Activated CD4-positive, alpha-beta T cell treated with anti-CD3 and anti-CD28 coated beads for 24 hours (primary cell): ENCODE measurements at regions not wholly inside any gene's neighbourhood (a gene's known extent, or its start where the extent isn't known, plus 50 kb on each side); places are given as distances from the start of the nearest gene placed in this dataset.
"Not testable (repeated sequence)": the region's sequence is repeated elsewhere in the genome, so short reads cannot be mapped to it uniquely, and the experiment has no call there.

Experiments used
- DNase-seq, 2 donors: peaks; one replicate each; pipeline ENCODE4 v3.0.0-alpha.2; 2020; ENCODE audit warnings: low read depth in 2 of 2

DNA sequence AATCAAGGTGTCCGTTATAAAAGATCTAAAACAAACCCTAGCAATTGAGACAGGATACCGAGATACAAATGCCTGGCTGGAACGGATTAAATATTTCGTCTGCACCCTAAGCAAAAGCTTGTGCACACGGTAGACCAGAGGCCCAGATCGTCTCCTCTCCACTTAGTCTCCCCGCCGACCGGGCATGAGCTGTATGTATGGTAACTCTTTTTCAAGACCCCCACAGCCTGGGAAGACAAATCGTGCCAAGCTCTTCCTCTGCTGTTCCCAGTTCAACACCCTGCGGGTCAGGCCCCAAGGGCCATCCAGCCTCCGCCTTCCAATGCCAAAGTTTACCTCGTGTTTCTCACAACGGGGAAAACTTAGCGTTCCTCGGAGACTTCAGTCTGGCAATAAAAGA, 285.7 kb upstream of the GALNT17 start:
- DNase-seq: no peak

DNA sequence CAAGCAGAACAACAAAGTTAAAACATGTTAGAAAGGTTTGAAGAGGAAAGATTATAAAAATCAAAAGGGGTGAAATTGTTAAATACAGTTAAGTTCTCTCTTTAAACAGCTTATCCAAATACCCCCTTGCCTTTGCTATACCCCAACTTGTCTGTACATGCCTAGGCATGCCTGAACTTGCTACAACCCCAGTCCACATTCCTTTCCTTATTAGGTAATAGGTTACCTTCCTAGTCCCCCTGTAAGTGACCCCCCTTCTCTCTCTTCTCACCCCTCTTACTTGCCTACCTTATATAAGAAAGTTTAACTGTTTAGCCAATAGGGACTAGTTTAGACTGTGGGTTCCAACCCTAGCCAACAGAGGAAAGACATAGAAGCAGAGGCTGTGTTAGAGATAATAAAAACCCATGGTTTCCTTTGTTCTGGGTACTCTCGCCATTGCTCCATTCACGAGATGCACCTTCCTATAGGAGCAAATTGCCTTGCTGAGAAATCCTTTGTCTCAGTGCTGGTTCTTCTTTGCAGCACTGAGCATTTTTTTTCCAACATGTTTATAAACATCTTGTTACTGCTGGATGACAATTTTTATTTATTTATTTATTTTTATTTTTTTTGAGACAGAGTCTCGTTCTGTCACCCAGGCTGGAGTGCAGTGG, 282.2 kb upstream of the GALNT17 start:
- no peak for DNase-seq

DNA sequence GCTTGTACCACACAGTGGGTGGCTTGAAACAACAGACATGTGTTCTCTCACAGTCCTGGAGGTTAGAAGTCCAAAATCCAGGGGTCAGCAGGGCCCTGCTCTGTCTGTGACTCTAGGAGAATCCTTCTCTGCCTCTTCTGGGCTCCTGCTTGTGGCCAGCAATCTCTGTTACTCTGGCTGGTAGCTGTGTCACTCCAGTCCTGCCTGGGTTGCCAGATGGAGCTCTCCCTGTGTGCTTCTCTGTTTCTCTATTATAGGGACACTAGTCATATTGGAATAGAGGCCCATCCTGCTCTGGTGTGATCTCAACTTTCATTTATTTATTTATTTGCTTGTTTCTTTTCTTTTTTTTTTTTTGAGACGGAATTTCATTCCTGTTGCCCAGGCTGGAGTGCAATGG, 276.6 kb upstream of the GALNT17 start:
- no peak for DNase-seq

DNA sequence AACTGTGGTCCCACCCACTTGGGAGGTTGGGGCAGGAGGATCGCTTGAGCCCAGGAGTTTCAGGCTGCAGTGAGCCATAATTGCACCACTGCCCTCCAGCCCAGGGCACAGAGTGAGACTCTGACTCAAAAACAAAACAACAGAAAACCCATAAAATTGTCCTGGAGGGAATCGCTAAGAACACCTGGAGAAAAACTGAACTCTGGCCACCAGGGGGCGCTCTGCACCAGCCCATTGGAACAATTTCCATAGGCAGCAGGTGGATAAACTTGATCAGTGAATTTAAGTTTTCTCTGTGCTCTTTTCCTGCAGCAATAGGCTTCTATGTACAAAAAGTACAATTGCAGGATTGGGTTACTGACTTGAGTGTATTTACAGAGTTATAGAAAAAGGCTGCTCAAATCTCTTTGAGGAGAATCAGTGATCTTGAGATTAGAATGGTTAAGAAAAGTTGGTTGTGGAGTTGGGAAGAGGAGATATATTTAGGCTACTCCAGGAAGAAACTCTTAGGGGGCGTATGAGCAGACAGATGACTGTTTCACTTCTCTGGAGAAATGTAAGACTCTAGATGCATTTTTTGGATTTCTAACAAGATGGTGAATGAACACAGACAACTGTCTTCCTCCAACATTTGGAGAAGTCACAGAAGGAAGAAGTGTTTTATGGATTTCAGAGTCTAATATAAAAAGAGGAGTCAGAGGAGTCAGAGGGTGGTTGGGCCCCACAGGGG, 274.9 kb upstream of the GALNT17 start:
- peak; percentile 29 to 49 for DNase-seq

DNA sequence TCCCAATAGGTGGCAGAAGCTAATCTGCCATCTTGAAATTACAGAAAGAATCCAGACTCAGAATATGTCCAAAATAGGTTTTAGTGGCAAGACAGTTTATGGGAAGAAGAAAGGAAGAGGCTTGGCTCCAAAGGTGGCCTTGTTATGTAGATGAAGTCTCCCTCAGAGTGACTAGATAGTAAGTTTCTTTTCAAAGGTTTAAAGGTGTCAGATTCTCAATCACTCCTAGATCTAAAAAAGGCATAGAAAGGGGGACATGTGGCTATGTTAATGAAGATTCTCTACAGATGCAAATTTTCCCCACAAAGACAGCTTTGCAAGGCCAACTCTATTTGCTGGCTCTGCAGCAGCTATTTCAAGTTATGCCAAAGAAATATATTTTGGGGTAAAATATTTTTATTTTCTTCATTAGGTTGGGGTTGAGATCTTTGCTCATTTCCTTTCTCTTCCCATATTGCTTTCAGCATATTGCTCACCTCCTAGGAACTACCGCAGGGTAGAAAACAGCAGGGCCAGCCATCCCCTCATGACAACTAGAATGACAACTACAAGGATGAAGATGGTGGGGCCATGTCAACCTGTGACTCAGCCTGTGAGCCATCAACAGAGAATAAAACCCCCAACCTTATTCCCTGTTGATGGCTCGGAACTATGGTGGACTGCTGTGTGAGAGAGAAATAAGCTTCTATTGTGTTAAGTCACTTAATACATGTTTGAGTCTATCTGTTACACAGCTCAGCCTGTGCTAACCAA, 274.0 kb upstream of the GALNT17 start:
- DNase-seq: no peak

DNA sequence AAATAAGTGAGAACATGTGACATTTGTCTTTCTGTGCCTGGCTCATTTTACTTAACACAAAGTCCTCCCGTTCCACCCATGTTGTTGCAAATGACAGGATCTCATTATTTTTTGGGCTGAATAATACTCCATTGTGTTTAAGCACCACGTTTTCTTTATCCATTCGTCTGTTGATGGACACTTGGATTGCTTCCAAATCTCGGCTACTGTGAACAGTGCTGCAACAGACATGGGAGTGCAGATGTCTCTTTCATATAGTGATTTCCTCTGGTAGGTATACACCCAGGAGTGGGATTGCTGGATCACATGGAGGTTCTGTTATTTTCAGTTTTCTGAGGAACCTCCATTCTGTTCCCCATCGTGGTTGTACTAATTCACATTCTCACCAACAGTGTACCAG, 264.4 kb upstream of the GALNT17 start:
- DNase-seq: no peak

DNA sequence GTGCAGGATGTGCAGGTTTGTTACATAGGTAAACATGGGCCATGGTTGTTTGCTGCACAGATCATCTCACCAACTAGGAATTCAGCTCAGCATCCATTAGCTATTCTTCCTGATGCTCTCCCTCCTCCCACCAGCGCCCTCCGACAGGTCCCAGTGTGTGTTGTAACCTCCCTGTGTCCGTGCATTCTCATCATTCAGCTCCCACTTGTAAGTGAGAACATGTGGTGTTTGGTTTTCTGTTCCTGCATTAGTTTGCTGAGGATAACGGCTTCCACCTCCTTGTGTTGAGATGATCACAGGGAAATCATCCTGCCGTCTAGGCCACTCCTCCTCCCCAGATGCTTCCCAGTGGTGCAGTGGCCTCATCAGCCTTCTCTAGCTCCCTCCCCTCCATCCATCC, 261.6 kb upstream of the GALNT17 start:
- no peak for DNase-seq

DNA sequence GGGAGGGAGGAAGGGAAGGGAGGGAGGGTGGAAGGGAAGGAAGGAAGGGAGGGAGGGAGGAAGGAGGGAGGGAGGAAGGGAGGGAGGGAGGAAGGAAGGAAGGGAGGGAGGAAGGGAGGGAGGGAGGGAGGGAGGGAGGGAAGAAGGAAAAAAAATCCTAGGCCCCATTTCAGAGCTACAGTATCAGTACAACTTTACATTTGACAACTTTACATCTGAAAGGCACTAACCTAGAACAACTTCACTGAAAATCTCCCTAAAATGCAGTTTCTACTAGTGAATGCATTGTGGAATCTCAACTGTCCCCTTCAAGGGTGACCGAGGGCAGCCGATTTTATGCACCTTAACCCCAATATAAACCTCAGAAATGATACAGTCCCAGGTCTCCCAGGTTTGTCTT, 259.8 kb upstream of the GALNT17 start:
- no peak for DNase-seq

DNA sequence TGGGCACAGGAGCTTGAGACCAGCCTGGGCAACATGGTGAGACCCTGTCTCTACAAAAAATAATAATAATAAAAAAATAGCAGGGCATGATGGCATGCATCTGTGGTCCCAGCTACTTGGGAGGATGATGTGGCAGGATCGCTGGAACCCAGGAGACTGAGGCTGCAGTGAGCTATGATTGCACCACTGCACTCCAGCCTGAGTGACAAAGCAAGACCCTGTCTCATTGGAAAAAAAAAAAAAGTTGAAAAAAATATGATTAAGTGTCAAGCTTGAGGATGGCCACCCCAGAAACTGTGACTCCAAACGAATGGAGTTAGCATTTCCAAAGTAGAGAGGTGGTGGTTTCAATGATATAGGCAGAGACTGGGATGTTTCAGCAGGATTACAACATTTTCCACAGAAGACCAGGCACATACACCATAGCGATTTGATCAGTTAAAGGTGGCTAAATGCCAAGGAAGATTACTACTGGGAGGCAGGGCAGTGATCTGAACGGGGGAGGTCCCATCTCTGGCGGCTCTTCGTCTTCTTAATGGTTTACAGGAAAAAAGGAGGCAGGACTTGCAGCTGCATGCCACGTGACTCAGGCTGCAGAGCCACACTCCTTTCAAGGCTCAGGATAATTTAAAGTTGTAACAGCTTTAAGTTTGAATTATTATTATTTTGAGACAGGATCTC, 250.6 kb upstream of the GALNT17 start:
- no peak for DNase-seq

DNA sequence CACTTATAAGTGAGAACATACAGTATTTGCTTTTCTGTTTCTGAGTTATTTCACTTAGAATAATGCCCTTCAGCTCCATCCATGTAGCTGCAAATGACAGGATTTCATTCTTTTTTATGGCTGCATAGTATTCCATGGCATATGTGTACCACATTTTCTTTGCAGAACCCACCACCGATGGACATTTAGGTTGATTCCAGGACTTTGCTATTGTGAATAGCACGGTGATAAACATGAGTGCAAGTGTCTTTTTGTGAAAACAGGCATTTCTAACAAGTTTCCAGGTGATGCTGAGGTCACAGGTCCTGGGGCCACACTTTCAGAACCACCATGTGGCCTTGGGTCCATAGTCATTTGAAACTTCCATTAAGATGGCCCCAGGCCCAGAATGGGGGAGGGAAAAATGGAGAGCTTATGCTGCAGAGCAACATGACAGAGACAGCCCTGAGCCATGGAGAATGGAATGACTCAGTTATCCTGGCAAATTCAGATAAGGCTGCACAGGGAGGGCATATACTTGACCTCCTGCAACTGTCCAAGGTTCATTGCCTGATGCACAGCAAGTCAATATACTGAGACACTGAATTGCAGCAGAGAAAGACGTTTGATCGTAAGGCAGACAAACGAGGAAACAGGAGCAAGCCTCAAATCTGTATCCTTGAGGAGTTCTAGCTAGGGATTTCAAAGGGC, 248.0 kb upstream of the GALNT17 start:
- DNase-seq: no peak

DNA sequence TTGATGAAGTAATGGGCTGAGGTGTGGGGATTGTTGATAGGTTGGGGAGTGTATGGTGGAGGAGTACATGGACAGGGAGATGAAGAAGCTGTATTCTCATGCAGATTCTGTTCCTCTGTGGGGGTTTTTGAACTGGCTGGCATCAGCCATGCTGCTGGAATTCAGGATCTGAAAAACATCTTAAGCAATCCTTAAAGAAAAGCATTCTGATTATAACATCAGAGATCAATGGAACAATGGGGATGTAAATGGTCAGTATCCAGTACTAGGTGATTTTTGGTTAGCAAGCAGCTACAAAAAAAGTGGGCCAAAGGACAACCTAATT, 247.5 kb upstream of the GALNT17 start:
- no peak for DNase-seq

DNA sequence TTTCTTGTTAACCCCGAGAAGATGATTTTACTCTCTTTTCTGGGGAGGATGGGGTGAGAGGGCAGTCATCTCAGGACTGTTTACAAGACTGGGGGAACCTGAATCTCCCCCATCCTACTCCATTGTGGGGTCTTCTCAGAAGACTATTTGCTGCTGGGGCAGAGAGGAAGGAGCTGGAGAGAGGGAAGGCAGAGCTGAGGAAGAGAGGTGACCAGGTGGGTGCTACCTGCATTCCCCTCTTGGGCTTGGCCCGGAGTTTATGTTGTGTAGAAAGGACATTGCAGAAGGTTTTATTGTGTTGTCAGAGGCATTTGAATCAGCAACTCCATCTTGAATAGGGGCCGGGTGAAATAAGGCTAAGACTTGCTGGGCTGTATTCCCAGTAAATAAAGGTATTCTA, 247.1 kb upstream of the GALNT17 start:
- DNase-seq: no peak

DNA sequence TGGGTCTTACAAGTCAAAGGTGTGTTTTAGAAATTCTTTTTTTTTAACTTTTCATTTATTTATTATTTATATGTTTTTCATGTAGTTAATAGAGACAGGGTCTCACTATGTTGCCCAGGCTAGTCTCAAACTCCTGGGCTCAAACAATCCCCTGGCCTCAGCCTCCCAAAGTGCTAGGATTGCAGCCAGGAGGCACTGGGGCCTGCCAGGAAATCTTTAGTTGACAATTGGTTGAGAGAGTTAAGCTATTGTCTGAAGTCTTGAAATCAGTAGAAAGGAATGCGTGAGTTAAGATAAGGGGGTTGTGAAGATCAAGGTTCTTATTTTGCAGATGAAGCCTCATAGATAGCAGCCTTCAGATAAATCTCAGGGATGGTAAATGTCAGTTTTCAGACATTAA, 245.4 kb upstream of the GALNT17 start:
- no peak for DNase-seq

DNA sequence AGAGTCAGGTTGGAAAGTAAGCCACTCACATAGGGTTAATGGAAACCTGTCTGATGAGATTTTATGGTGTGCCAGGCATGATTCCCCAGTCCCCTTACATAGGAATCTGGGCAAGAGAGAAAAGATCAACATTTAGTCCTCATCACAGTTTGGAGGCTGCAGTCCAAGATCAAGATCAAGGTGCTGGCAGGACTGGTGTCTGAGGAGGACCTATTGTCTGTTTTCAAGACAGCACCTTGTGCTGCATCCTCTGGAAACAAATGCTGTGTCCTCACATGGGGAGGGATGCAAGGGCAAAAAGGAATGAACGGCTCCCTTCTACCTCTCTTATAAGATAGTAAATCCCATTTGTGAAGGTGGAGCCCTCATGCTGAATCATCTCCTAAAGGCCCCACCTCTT, 244.8 kb upstream of the GALNT17 start:
- DNase-seq: no peak

DNA sequence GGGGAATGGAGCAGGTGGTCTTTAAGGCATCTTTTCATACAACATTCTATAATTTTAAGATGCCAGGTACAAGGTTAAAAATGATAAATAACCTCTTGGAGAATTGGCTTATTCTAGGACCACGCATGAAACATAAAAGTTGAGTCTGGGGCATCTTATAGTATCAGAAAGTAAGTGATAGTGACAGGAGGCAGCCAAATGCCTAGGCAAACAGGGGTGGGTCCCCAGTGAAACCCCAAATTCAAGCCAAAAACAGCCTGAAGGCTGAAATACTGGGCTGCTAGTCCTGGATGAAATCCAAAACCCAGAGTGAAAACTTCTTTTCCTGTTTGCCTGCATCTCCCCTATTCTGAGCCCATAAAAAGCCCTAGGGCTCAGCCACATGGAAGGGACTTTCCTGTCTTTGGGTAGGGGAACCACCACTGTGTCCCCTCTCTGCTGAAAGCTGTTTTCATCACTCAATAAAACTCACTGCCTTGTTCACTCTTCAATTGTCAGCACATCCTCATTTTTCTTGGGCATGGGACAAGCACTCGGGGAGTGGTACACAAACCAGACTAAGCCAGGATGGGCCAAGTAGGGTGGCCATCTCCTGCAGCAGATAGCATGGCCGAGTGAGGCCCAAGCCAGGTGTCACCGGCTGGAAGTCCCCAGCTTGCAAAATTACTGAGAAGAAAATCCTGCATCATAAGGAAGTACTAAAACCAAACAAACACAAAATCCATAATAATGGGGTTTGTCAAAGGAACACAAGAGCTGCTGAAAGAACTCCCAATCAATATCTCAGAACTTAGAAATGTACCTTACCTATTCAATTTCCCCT, 241.6 kb upstream of the GALNT17 start:
- DNase-seq: no peak

DNA sequence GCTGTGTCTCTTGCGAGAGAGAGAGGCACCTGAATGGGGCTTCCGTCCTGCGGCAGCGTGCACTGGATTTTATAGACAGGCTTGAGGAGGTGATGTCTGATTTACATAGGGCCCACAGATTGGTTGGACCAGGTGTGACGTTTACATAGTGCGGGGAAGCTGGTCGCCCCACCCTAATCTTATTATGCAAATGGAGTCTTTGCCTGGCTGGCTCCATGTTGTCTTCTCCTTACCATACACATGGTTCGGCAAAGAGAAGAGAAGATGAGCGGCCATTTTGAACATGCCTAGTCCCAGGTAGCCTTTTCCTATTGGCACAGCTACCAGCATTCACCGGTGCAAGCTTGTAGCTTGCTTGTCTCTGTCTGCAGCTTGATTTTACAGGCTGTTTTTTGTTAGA, 238.5 kb upstream of the GALNT17 start:
- DNase-seq: no peak

DNA sequence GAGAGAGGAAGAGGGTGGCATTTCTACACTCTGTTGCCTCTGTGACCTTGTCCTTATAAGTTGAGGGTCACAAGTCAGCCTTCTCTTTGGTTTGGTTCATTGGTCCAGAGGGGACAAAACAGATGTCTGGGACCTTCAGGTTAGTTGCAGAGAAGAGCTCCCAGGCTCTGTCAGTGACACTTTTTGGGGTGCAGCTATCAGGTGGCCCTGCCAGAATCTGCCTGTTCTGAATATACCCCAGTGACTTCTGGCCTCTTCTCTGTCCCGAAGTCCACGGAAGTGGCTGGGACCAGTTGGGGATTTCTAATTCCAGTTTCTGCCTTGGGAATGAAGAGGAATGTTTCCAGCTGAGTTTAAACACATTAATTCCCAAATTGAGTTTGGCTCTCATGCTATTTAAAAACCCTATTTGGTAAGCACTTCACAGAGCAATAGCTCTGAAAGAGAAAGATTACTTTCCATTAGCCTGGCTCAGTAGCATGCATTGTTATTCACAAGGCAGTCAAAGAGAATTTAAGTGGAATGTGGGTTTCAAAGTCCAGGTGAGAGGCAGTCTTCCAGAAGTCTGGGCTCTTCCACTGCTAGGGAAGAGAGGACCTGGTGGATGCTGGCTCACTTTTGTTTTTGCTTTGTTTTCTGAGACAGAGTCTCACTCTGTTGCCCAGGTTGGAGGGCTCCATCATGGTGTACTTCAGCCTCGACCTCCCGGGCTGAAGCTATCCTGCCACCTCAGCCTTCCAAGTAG, 237.8 kb upstream of the GALNT17 start:
- DNase-seq: no peak

DNA sequence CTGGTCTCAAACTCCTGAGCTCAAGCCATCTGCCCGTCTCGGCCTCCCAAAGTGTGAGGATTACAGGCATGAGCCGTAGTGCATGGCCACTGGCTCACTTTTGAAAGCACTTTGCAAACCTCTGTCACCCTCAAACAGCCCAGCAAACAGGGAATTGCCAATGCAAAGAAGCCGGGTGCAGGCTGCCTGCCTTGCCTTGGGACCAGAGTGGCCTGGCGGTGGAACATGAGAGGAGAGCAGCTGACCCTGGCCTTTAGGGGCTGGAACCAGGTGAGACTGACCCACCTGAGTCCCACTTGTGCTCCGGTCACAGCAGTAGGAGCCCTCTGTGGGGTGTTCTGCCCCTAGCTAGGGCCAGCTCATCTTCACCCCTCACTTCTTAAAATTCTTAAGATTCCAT, 237.1 kb upstream of the GALNT17 start:
- DNase-seq: no peak

DNA sequence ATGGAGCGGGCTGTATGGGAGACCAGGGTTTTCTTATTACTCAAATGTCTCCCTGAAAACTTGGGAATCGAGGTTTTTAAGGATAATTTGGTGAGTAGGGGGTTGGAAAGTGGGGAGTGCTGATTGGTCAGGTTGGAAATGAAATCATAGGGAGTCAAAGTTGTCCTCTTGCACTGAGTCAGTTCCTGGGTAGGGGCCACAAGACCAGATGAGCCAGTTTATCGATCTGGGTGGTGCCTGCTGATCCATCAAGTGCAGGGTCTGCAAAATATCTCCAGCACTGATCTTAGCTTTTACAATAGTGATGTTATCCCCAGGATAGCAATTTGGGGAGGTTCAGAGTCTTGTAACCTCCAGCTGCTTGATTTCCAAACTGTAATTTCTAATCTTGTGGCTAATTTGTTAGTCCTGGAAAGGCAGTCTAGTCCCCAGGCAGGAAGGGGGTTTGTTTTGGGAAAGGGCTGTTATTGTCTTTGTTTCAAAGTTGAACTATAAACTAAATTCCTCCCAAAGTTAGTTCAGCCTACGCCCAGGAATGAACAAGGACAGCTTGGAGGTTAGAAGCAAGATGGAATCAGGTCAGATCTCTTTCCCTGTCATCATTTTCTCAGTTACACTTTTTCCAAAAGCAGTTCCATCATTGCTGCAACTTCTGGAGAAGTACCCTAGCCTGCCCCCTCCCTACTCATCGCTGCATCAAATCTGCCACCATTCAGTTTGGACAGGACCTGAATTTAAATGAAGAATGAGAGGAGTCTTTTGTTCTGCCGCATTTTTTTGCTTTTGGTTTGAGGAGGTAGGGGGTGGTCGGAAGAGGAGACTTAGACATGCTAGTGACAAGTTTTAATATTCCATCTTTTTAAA, 236.4 kb upstream of the GALNT17 start:
- DNase-seq: not testable (repeated sequence)
